ENCODE measurements at regions not wholly inside any gene's neighbourhood (a gene's known extent, or its start where the extent isn't known, plus 50 kb on each side); places are given as distances from the start of the nearest gene placed in this dataset.

DNA sequence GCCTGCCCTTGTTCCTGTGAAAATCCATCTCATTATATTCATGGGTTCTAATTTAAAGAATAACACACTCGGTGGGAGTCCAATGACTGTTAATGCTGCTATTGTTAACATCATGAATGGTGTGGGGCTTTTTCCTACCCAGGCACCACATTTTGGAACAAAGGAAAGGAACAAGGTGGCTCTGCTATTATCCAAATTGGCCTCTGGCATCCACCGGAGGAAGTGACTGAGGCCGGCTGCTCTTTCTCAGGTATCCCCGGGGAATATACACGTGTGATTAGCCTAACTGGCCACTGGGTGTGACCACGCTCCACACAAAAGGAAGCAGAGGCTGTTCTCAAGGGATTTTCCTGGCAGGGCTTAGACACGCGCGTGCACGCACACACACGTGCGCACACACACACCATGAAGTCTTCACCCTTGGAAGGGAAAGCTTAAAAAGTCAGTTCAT, 601.2 kb upstream of the ARID1B start:
- no peak for DNase-seq

- no peak for DNase-seq
Observed at GRCh38 chr6:156175433-156175832, 601.7 kb upstream of the ARID1B start.

DNA sequence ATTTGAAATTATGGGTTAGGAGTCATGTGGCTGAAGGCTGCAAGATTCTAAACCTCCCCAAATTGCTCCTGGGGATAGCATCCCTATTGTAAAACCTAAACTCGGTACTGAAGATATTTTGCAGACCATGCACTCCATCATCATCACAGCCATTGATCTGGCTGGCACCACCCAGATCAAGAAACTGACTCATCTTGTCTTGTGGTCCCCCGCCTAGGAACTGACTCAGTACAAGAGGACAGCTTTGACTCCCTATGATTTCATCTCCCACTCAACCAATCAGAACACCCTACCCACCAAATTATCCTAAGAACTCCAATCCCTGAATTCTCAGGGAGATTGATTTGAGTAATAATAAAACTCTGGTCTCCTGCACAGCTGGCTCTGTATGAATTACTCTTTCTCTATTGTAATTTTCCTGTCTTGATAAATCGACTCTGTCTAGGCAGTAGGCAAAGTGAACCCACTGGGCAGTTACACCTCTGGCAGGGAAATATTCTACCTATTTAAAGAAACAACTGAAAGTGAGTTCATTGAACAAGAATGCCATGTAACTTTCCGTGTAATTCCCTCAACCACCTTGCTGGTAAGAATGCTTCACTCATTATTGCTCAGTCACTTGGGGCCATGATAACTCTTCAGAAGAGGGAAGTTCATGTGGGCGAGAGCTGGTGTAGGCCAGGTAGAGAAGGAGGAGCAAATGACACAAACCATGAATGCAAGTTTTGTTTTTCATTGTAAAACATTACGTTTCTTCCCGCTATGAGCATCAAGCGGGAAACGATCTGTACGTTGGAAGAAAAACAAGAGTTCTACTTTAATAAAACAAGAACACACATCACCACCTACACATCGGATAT, 602.9 kb upstream of the ARID1B start:
- DNase-seq = no peak

DNA sequence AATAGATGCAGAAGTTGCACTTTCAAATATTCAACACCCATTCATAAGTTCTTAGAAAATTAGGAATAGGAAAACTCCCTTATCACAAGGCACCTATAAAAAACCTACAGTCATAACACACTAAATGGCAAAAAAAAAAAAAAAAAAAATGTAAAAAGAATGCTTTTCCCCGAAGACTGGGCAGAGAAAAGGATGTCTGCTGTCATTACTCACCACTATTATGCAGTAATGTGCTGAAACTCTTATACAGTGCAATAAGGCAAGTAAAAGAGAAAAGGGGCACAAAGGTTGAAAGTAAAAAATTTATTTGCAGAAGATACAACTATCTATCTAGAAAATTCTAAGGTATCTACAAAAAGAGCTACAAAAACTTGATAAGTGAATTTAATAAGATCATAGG, 607.8 kb upstream of the ARID1B start:
- no peak for DNase-seq

GRCh38 chr6:156167625-156168071, 609.5 kb upstream of the ARID1B start:
- DNase-seq = no peak

- no peak for DNase-seq
Observed at GRCh38 chr6:156167016-156167624, 610.1 kb upstream of the ARID1B start.

GRCh38 chr6:156166093-156166492, 611.1 kb upstream of the ARID1B start:
- no peak for DNase-seq

- no peak for DNase-seq
Observed at GRCh38 chr6:156164701-156165452, 612.3 kb upstream of the ARID1B start.

- DNase-seq = no peak
Observed at GRCh38 chr6:156163311-156163710, 613.9 kb upstream of the ARID1B start.

DNA sequence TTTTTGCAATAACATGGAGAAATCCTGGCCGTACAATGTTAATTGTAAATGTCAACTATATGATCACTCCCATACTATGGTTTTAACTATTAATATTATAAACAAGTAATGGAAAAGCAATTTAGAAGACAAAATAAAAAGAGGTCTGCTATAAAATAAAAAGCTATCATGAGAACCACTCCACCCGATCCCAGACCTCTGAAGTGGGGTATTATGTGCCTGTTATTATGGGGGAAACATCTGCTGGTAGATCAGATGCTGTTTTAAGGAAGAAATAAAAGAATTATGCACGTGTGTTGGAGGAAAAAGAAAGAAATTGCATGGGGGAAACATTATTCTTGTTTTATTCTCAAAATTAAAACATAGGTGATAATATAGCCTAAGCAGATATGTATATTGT, 615.7 kb upstream of the ARID1B start:
- DNase-seq = no peak

GRCh38 chr6:156160795-156161165, 616.4 kb upstream of the ARID1B start:
- no peak for DNase-seq

GRCh38 chr6:156160007-156160794, 617.0 kb upstream of the ARID1B start:
- DNase-seq = no peak

DNA sequence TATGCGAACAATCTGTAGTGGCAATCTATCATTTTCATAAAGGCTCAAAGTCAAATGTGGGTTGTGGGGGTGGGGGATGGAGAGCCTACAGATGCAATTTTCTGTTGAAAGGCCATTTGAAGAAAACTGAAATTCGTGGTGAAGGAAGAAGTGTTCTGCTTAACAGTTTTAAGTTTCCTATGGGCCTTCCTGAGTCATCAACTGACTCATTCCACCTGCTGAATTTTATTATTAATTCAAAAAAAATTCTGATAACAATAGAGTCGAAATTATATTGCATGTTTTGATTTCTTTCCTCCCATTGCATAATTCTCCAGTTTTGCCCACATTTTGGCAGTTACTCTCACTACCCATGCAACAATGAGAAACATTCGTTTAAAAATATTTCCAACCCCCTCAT, 622.3 kb upstream of the ARID1B start:
- no peak for DNase-seq

DNA sequence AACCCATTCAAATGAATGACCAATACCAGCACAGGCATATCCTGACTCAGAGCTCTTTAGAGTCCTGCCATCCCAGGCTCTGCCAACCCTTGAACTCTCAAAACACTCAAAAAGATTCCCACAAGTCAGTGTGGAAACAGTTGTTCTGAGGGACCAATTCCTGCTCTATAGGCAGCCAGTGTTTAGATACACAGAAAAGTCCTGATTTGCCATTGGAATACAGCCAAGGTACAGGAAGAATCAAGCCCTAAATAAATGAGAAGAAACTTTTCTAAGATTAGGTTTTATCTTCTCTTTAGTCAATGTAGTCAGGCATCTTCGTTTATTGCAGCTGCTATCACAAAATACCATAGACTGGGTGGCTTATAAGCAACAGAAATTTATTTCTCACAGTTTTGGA, 626.8 kb upstream of the ARID1B start:
- DNase-seq = no peak

DNA sequence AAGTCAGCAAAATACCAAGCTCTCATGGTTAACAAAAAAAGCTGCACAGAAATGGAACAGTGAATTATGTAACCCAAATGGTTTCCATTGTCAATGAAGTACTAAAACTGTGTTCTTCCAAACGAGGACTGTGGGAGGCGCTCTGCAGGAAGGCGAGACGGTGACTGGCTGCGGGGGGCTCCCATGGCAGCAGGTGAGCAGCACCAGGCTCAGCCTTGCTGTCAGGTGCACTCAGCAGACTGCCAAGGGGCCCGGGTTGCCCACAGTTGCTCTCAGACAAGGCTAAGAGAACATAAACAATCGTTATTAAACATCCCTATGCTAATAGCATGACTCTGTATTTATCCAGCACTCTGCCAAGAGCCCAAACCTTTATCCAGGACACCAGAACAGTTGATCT, 630.3 kb upstream of the ARID1B start:
- DNase-seq = no peak

DNA sequence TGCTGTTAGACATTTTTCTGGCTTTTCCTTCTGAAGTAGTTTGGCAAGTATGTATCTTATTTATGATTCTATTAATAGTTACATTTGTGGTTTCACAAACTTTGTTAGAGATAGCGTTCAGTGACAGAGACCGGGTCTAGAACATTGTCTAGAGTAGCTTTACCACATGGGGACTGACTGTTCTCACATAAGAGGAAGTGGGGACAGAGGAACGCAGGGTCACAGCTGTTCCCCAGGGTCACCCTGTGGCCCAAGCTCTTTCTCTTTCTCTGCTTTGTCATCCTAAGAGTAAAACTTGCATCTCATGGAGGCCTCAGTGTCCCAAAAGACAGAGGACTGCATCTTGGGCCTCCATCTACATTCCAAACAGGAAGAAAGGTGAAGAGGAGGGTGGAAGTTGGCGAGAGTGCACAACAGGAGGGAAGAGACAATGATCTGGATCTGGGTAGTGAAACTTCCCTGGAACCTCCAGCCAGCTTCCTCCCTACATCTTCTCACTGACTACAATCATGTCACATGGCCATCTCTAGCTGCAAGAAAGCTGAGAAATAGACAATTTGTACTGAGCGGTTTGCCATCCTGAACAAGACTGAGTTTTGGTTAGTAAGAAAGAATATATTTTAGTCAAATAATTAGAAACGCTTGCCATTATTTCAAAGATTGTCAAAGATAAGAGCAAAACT, 645.8 kb upstream of the ARID1B start:
- no peak for DNase-seq

DNA sequence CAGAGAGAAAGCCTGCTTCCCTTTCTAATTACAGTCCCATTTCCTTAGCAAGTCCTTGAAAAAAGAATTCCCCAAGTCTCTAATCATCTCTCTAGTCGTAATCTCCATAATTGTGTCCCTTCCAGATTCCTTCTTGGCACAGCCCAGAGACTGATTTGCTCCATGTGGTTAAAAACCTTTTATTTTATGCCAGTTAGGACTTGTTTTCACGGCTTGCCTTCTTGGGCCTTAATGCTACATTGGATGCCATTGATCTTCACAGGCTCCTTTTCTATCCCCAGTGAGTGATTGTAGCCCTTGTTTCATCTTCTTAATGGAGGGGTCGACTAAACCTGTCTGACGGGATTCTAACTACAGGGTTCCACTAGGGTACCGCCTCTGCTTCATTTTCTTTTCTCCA, 650.6 kb upstream of the ARID1B start:
- no peak for DNase-seq

DNA sequence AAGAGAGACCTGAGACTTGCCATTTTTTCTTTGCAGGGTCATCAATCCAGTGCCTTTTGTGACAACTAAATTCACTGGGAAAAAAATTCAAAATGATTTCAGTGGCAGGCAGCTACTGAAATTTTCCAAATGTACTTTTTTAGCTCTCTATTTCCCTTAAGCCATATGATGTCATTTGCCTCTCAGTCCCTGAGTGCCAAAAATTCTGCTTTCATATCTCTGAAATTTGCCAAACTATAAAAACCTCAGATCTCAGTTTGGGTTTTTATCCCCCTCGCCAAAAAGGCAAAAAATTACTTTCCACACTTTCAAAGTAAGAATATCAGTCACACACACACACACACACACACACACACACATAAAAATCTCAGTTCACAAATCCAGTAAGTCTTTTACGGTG, 651.3 kb upstream of the ARID1B start:
- DNase-seq = no peak

- DNase-seq = no peak
Observed at GRCh38 chr6:156123731-156124130, 653.4 kb upstream of the ARID1B start.

GRCh38 chr6:156121973-156122372, 655.2 kb upstream of the ARID1B start:
- no peak for DNase-seq

- DNase-seq = no peak
Observed at GRCh38 chr6:156114541-156114940, 658.9 kb upstream of the NOX3 start.

GRCh38 chr6:156113631-156114030, 658.0 kb upstream of the NOX3 start:
- no peak for DNase-seq
